Naive thymus-derived CD4-positive, alpha-beta T cell (primary cell): ENCODE measurements at regions not wholly inside any gene's neighbourhood (a gene's known extent, or its start where the extent isn't known, plus 50 kb on each side); places are given as distances from the start of the nearest gene placed in this dataset.
A peak's percentile ranks its signal among the peaks of the same experiment; 100 is the strongest.

Experiments used
- ATAC-seq: fragments of 150-1000 bp; cut with Tn5 transposase; 2 replicates; pipeline ENCODE4 v1.10.0; 2021; ENCODE audit warnings: mild to moderate bottlenecking, moderate library complexity
- CTCF ChIA-PET: fragments of 350-600 bp; sonication (Branson Sonifier 250); formaldehyde crosslinking; loops from one replicate; lab custom pipeline; 2021; ENCODE audit warnings: antibody characterized with exemption; lab: Charles Lee
- POLR2A ChIA-PET: fragments of 350-600 bp; sonication (Branson Sonifier 250); formaldehyde crosslinking; loops from one replicate; lab custom pipeline; 2021; ENCODE audit warnings: antibody characterized with exemption, inconsistent platforms; lab: Charles Lee
- DNase-seq, 9 donors: peaks; one replicate each; pipeline versions ENCODE4 v3.0.0 to v3.0.0-alpha.2; 2020 to 2022; ENCODE audit warnings: mixed read lengths in 1 of 9
- H3K27ac ChIP-seq: one replicate; pipeline ENCODE4 v1.7.0; 2013; ENCODE audit warnings: mild to moderate bottlenecking, low read depth, low read length, moderate library complexity
- H3K27me3 ChIP-seq, 2 donors: one replicate each; pipeline ENCODE4 v1.7.0; 2013; ENCODE audit warnings: low read length in 2 of 2, mild to moderate bottlenecking in 2 of 2, moderate library complexity in 2 of 2; ENCODE audit not compliant: control insufficient read depth in 2 of 2, insufficient read depth in 2 of 2
- H3K36me3 ChIP-seq, 3 experiments: 1 replicate in 2 of 3; 2 replicates in 1 of 3; pipeline ENCODE4 v1.7.0; 2013; ENCODE audit warnings: low read length in 3 of 3, mild to moderate bottlenecking in 3 of 3, moderate library complexity in 1 of 3; ENCODE audit not compliant: insufficient read depth in 3 of 3, control insufficient read depth in 2 of 3
- H3K4me1 ChIP-seq, 2 donors: one replicate each; pipeline ENCODE4 v1.7.0; 2013; ENCODE audit warnings: low read length in 2 of 2, mild to moderate bottlenecking in 2 of 2, moderate library complexity in 1 of 2; ENCODE audit not compliant: control insufficient read depth in 2 of 2, insufficient read depth in 2 of 2
- H3K4me3 ChIP-seq: 2 replicates; pipeline ENCODE4 v1.7.0; 2013; ENCODE audit warnings: mild to moderate bottlenecking, low read length
- H3K9me3 ChIP-seq, 3 experiments: 1 replicate in 2 of 3; 2 replicates in 1 of 3; pipeline ENCODE4 v1.7.0; 2013; ENCODE audit warnings: low read length in 3 of 3; ENCODE audit not compliant: control insufficient read depth in 2 of 3
- H3K27ac Mint-ChIP-seq, 9 donors: one replicate each; pipeline ENCODE4 v1.8.0; 2020 to 2022; ENCODE audit warnings: mixed read lengths in 9 of 9, mild to moderate bottlenecking in 8 of 9, moderate library complexity in 5 of 9, inconsistent platforms in 2 of 9
- H3K27me3 Mint-ChIP-seq, 5 donors: one replicate each; pipeline ENCODE4 v1.8.0; 2021 to 2022; ENCODE audit warnings: mixed read lengths in 5 of 5, mild to moderate bottlenecking in 1 of 5
- H3K36me3 Mint-ChIP-seq, 5 donors: one replicate each; pipeline ENCODE4 v1.8.0; 2020 to 2022; ENCODE audit warnings: mixed read lengths in 5 of 5, mild to moderate bottlenecking in 3 of 5, inconsistent platforms in 1 of 5
- H3K4me1 Mint-ChIP-seq, 7 donors: one replicate each; pipeline ENCODE4 v1.8.0; 2020 to 2022; ENCODE audit warnings: mixed read lengths in 7 of 7, mild to moderate bottlenecking in 3 of 7, inconsistent platforms in 1 of 7
- H3K4me3 Mint-ChIP-seq, 10 donors: one replicate each; pipeline ENCODE4 v1.8.0; 2020 to 2022; ENCODE audit warnings: mild to moderate bottlenecking in 10 of 10, mixed read lengths in 10 of 10, moderate library complexity in 6 of 10, inconsistent platforms in 2 of 10
- H3K9me3 Mint-ChIP-seq, 11 donors: one replicate each; pipeline ENCODE4 v1.8.0; 2020 to 2022; ENCODE audit warnings: mixed read lengths in 11 of 11, mild to moderate bottlenecking in 4 of 11, inconsistent platforms in 1 of 11, moderate library complexity in 1 of 11
- intact Hi-C, 2 donors: fragments of 100-400 bp; cut with micrococcal nuclease; formaldehyde crosslinking; loops; one replicate each; pipeline ENCODE4 v1.15.1; 2023

DNA sequence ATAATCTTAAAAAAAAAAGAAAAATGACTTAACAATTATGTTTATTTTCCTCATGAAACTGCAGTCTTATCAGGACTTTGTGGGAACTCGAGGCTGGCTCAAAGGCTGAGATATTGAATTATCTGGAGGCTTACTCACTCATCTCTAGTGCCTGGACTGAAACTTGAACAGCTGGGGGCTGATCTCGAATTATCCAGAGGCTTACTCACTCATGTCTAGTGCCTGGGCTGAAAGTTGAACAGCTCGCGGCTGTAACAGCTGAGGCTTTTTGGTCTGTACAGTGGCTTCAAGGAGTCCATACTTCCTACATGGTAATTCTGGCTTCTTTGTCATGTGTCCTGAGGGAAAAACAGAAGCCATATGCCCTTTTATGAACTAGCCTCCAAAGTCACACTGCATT lies 371.9 kb downstream of the CETN3 start:
- H3K27me3 ChIP-seq: no peaks in the 10 kb centered on the region
- no peaks in the 10 kb centered on the region for H3K36me3 ChIP-seq
- intact Hi-C loops: no loop called here
- no peak overlapping the region for H3K4me3 Mint-ChIP-seq
- no peak for DNase-seq
- H3K4me1 ChIP-seq: no peaks in the 10 kb centered on the region
- H3K27ac Mint-ChIP-seq: no peak overlapping the region
- peaks cover 0 to 5% (median 0%) of the 10 kb centered on the region in 5 donors for H3K36me3 Mint-ChIP-seq
- POLR2A ChIA-PET: no interaction called here
- H3K9me3 Mint-ChIP-seq: peaks cover 7 to 41% (median 17%) of the 10 kb centered on the region in 11 donors
- H3K4me3 ChIP-seq: no peak overlapping the region
- no peaks in the 10 kb centered on the region for H3K9me3 ChIP-seq
- no peaks in the 10 kb centered on the region for H3K4me1 Mint-ChIP-seq
- no peak overlapping the region for H3K27ac ChIP-seq
- H3K27me3 Mint-ChIP-seq: no peaks in the 10 kb centered on the region
- ATAC-seq: no peak
- CTCF ChIA-PET: no interaction called here

DNA sequence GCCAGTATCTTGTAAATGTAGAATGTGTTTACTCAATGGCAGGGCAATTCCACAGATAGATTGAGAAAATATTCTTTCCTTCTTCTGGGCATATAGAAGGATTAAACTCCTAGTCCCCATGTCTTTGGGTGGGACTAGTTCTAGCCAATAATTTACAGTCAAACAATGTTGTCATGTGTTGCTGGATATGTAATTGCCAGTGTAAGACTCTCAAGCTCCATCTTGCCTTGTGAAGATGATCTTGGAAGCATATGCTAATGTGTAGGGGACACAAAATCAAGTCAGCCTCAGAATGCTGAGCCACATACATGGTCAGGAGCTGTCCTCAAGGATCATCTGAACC lies 386.9 kb downstream of the CETN3 start:
- no peaks in the 10 kb centered on the region for H3K36me3 Mint-ChIP-seq
- Histone ChIP-seq H3K4me3 (no peak overlapping the region), H3K36me3 (no peaks in the 10 kb centered on the region), H3K27me3 (no peaks in the 10 kb centered on the region), H3K27ac (no peak overlapping the region), H3K9me3 (no peaks in the 10 kb centered on the region), H3K4me1 (no peaks in the 10 kb centered on the region)
- peaks cover 0 to 6% (median 0%) of the 10 kb centered on the region in 11 donors for H3K9me3 Mint-ChIP-seq
- no peak overlapping the region for H3K4me3 Mint-ChIP-seq
- no peaks in the 10 kb centered on the region for H3K27me3 Mint-ChIP-seq
- ChIA-PET CTCF (no interaction called here), POLR2A (no interaction called here)
- DNase-seq (no peak), ATAC-seq (no peak)
- intact Hi-C loops: no loop called here
- H3K4me1 Mint-ChIP-seq: no peaks in the 10 kb centered on the region
- no peak overlapping the region for H3K27ac Mint-ChIP-seq

DNA sequence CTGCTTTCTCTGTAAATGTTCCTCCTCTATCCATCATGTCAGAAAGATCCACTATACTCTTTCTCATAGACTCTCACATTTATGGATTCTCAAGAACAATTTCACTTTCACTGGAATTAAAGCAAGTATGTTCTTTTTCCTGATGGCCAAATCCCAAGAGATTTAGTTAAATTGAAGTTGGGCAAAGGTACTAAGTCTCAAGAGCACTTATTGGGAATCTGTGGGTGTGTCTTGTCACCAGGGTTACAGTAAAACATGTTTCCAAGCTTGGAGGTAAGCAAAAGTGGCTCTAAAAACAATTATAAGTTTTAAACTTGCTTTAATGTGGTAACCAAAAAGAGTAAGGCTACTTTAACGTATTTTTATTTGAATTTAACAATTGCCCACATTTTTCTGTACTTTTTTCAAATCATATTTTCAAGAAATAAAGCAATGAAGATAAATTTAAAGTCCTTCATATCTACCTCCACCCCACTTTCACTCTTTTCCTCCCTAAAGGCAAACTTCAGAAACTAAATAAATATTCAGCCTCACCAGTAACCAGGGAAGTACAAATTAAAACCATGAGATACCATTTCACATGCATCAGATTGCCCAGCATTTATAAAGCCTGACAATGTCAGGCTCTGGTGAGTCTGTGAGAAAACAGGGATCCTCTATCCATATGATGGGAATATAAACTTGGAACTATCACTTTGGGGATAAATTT lies 387.4 kb downstream of the CETN3 start:
- Histone ChIP-seq H3K27ac (no peak overlapping the region), H3K9me3 (no peaks in the 10 kb centered on the region), H3K4me1 (no peaks in the 10 kb centered on the region), H3K36me3 (no peaks in the 10 kb centered on the region), H3K27me3 (no peaks in the 10 kb centered on the region), H3K4me3 (no peak overlapping the region)
- H3K4me3 Mint-ChIP-seq: no peak overlapping the region
- CTCF ChIA-PET: no interaction called here
- no peaks in the 10 kb centered on the region for H3K4me1 Mint-ChIP-seq
- intact Hi-C loops: no loop called here
- DNase-seq: no peak
- no peak for ATAC-seq
- H3K36me3 Mint-ChIP-seq: no peaks in the 10 kb centered on the region
- H3K27me3 Mint-ChIP-seq: no peaks in the 10 kb centered on the region
- H3K9me3 Mint-ChIP-seq: peaks cover 0 to 5% (median 0%) of the 10 kb centered on the region in 11 donors
- POLR2A ChIA-PET: no interaction called here
- H3K27ac Mint-ChIP-seq: no peak overlapping the region

DNA sequence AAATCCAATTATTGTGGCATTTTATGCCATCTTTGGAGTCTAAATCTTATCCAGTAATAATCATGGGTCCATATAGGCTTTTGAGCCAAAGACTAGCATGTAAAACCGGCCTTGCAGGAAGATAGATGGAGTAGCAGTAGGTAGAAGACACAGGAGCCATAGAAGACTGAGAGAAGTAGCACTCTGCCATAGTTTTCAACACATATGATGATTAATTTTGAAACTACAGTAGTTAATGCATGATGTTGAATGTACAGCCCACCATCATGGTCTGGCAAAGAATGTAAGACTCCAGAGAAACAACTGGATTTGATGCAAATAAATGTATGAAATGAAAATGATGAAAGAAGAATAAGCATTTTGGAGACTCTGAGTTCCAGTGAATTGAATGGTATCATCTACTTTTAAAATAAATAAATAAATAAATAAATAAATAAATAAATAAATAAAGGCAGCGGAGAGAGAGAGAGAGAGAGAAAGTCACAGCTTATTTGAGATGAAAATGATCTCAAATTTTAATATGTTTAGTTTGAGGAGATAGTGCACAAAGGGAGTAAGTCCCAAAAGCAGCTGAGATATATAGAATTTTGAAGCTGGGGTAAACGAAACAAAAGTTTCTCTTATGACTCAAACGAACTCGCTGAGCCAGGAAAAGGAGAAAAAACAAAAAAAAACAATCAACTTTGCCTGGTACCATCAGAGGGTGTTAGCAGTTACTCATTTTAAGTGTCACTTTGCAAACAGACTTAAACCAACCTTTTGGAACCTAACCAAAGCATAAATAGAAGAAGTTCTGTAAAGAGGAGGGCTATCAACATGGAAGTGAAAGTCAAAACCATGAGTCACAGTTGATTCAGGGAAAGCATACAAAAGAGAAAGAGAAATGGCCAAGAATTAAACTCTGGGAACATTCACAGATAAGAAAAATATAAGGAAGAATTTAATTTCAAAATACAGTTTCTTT lies 388.7 kb downstream of the CETN3 start:
- no peaks in the 10 kb centered on the region for H3K27me3 Mint-ChIP-seq

DNA sequence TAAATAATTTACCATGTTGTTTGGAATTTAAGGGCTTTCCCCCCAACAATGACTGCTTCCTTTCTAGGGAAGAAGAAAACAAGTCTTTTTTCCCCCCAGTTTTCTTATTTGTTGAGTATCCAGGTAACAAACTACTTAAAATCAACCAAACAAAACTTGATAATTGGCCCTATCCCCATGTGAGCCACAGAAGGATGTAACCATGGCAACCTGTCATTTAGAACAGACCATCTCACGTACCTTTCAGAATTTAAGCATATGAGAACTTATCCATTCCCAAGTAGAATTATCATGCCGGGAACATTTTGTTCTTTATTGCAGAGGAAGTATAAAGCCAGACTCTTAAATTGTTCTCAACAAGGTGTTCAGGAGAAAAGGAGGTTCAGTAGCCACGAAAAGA lies 392.3 kb downstream of the CETN3 start:
- H3K4me1 ChIP-seq: no peaks in the 10 kb centered on the region
- no peak overlapping the region for H3K4me3 Mint-ChIP-seq
- peaks cover 0 to 7% (median 0%) of the 10 kb centered on the region in 11 donors for H3K9me3 Mint-ChIP-seq
- no peaks in the 10 kb centered on the region for H3K4me1 Mint-ChIP-seq
- no peak overlapping the region for H3K27ac Mint-ChIP-seq
- intact Hi-C loops: no loop called here
- no peaks in the 10 kb centered on the region for H3K9me3 ChIP-seq
- POLR2A ChIA-PET: no interaction called here
- no peak for DNase-seq
- H3K27me3 Mint-ChIP-seq: no peaks in the 10 kb centered on the region
- H3K27me3 ChIP-seq: no peaks in the 10 kb centered on the region
- no peak for ATAC-seq
- no peak overlapping the region for H3K27ac ChIP-seq
- H3K36me3 Mint-ChIP-seq: no peaks in the 10 kb centered on the region
- no peak overlapping the region for H3K4me3 ChIP-seq
- H3K36me3 ChIP-seq: no peaks in the 10 kb centered on the region
- CTCF ChIA-PET: no interaction called here

More for the DNA sequence above, 388.7 kb downstream of the CETN3 start:
- intact Hi-C loops: no loop called here
- H3K27me3 ChIP-seq: no peaks in the 10 kb centered on the region
- POLR2A ChIA-PET: no interaction called here
- Mint-ChIP-seq H3K27ac (no peak overlapping the region), H3K36me3 (no peaks in the 10 kb centered on the region), H3K9me3 (peaks cover 0 to 5% (median 0%) of the 10 kb centered on the region in 11 donors), H3K4me3 (no peak overlapping the region), H3K4me1 (no peaks in the 10 kb centered on the region)
- no peaks in the 10 kb centered on the region for H3K36me3 ChIP-seq
- ATAC-seq: peak; percentile 82
- no peak overlapping the region for H3K27ac ChIP-seq
- H3K4me1 ChIP-seq: no peaks in the 10 kb centered on the region
- H3K9me3 ChIP-seq: no peaks in the 10 kb centered on the region
- DNase-seq: no peak
- no peak overlapping the region for H3K4me3 ChIP-seq
- CTCF ChIA-PET: no interaction called here

DNA sequence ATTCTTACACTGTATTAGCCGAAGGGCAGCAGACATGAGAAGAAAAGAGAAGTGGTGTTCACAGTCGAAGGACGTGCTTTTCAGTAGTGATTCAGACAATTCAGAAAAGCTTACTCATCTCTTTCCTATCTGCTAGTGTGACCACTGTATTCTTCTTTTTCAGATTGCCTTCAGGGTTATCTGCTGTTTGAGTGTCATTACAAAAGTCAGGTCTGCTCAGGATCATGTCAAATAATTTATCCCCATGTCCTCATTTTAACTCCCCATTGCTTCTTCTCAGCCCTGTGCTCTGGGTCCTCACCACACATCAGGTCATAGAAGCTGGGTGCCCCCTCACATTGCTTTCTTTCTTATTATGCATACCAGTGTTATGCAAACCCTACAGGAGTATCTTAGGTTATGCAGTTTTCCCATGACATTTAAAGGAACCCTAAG lies 394.0 kb downstream of the CETN3 start:
- Mint-ChIP-seq H3K27ac (no peak overlapping the region), H3K9me3 (peaks cover 0 to 7% (median 0%) of the 10 kb centered on the region in 11 donors), H3K36me3 (no peaks in the 10 kb centered on the region), H3K4me3 (no peak overlapping the region), H3K27me3 (no peaks in the 10 kb centered on the region), H3K4me1 (no peaks in the 10 kb centered on the region)
- no peak for DNase-seq
- H3K36me3 ChIP-seq: no peaks in the 10 kb centered on the region
- no peak overlapping the region for H3K27ac ChIP-seq
- CTCF ChIA-PET: no interaction called here
- POLR2A ChIA-PET: no interaction called here
- H3K4me1 ChIP-seq: no peaks in the 10 kb centered on the region
- intact Hi-C loops: no loop called here
- no peaks in the 10 kb centered on the region for H3K9me3 ChIP-seq
- peak; percentile 59 for ATAC-seq
- H3K4me3 ChIP-seq: no peak overlapping the region
- H3K27me3 ChIP-seq: no peaks in the 10 kb centered on the region
